SKM-1 treated with dmso at 0.1 percent for 144 hours (cell line): ENCODE measurements at regions not wholly inside any gene's neighbourhood (a gene's known extent, or its start where the extent isn't known, plus 50 kb on each side); places are given as distances from the start of the nearest gene placed in this dataset.
"Not testable (repeated sequence)": the region's sequence is repeated elsewhere in the genome, so short reads cannot be mapped to it uniquely, and the experiment has no call there.

ENCODE experiments used
- DNase-seq: peaks from one replicate; lab custom pipeline; 2025; ENCODE audit not compliant: unreplicated experiment; lab: John Stamatoyannopoulos, UW

DNA sequence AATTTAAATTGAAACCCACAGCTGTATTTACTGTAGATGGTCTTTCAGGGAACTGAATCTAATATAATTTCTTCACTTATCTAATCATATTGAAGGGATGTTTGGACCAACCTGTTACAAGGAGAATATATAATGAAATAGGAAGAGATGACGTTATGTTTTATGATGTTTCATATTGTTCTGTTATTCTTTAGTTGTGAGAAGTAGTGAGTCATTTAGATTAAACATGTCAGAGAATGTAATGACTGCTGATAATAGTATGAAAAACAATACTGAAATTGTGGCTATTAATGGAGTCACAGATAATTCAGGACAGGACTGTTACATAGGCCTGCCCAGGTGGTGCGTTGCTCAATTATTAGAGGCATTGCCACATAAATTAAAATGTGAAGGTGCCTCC, 1993.4 kb downstream of the EFNA5 start:
- DNase-seq = no peak

DNA sequence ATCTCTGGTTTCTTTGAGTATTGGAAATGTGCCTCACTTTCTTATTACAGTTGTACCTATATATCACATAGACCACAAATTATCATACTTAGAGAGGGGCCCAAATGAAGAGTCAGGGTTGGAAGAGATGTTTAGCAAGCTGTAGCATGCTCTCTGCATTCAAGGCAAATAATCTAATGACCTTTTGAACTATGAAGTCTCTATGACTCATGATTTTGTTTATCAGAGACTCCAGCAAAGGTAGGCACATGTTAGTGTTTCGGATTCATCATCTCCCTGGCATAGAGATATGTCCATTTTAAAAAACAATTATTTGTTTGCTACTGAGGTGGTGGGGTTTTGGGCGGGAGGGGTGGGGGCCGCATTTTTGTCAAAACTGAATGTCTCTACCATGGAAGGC, 2000.1 kb downstream of the EFNA5 start:
- no peak for DNase-seq

DNA sequence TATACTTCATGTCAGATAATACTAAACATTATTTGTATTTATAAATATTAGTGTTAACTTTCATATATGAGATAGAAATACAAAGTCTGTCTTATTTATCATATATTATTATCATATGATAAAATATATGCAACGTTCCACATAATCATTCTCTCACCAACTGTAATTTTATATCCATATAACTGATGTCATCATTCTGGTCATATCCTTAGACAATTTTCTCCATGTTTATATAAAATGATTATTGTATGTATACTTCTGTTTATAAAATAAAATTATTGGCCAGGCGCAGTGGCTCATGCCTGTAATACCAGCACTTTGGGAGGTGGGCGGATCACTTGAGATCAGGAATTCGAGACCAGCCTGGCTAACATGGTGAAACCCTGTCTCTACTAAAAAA, 2007.1 kb downstream of the EFNA5 start:
- no peak for DNase-seq

DNA sequence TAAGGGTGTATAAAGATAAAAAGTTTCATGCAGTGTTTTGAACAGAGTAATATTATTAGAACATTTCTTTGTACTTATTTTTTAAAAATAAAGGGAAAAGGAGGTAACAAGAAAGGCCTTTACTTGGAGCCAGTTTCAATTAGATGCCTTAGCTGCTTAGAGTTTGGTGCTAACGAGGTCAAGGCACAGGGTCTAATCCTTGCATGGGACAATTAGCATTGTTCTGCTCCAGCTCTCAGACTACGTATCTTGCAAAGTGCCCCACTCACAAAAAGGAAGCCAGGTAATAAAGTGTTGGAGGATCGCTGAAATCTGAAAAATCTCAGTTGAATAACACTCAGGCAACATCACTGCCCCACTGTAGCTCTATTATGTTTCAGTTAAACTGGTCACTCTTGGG, 2011.3 kb downstream of the EFNA5 start:
- no peak for DNase-seq

DNA sequence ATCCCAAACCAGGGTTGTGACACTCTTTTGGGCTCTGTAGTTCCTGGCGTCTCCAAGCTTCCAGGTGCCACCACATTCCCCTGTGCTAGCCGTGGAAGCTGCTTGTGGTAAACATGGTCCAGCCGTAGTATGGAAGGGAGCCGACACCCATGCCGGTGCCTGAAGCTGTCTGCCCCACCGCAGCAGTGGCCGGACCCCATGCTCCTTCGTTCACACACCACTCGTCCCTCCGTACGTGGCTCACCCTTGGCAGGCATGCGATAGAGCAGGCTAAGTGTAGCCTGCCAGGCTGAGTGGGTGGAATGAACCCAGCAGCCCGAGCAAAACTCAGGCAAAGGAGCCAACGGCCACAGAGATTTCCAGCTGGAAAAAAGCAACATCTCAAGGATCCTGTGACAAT, 2030.4 kb downstream of the EFNA5 start:
- no peak for DNase-seq

DNA sequence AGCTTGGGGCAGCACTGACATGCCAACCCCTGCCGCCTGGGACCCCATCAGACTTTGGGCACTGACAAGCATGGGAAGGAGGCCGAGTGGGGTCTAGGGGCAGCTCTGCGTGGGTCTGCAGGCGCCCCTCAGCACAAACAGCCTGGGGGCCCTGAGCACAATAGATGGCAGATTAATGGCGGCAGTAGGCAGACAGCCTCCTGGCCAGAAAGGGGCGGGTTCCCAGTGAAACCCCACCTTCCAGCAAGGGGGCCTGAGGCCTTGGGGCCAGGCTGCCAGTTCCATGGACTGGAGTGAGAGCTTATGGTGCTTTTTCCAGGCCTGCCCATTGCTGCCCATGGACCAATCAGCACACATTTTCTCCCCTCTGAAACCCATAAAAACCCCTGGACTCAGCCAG, 2031.2 kb downstream of the EFNA5 start:
- no peak for DNase-seq

DNA sequence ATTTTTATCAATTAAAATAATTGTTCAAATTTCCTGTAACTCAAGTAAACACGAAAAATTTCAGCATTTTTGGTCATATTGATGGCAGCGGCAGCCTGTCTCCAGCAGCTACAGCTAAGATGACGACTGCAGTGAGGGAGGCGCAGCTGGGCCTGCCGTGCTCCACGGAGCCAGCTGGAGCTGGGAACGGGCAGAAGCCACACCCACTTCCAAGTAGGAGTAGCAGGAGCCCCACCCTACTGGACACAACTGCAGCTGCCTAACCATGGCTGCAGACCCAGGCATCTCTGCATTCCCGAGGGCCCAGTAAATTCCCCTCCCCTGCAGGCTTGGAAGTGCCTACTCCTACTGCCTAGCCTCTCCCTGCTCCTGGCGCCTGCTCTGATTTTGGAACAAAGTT, 2031.7 kb downstream of the EFNA5 start:
- DNase-seq = no peak

DNA sequence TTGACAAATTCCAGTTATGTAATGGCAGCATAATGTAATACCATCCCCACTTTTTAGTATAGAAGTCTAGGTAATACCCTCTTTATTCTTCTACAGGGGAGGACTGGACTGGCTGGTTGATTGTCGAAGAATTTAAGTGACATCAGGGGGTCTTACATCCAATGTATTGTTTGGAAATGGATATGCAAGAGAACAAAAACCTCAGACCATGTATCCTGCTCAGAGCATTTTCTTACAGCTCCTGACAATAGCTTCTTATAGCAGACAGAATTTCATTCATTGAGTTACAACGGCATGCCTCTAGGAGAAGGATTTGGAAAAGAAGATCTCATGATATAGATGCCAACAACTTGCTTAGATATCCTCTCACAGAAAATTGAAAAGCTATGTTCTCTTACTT, 2032.3 kb downstream of the EFNA5 start:
- DNase-seq = no peak

DNA sequence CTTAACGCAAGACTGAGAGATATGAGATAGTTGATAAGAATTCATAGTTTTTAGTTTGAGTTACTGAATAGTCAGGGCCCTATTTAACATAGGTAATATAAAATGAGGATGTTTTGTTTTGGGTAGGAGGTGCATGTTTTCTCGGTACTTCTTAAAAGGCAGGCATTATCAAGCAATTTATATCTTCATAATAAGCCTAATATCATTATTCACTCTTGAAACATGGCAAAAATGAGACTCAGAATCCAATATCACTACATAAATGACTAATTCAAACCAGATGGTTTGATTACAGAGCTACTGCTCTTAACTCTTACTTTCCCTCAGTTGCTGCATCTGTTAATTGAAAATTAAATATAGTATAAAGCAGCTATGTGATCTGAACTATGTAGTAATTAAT, 2038.7 kb downstream of the EFNA5 start:
- no peak for DNase-seq

DNA sequence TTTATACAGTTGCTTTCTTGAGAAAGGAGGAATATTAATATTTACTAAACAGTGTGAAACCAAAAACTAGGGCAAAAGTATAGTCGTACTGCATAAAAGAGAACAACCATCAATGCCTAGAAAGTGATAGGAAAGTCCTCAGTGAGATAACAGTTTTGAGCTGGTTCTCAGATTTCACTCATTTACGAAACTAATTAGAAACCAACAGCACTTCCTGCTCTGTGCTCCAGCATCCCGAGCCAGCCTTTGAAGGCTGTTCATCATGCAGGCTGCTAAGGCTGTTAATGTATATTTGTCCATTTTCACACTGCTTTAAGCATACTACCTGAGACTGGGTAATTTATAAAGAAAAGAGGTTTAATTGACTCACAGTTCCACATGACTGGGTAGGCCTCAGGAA, 2039.9 kb downstream of the EFNA5 start:
- DNase-seq = no peak

DNA sequence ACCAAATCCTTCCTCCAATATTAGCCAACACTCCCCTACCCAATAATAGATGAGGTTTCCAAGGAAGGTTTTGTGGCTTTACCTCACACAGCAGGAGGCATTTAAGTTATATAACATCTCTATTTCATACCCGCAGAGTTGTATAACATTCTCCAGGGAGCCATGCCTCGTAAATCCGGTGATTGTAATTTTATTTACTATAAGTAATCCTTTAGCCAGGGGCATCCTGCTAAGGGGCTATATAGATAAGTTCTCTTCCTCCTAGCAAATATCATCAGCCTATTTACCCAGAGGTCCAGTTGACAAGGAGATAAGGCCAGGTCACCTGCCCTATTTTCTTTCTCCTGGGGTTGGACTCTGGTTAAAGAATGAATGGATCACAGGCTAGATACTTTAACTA, 2051.0 kb downstream of the EFNA5 start:
- no peak for DNase-seq

DNA sequence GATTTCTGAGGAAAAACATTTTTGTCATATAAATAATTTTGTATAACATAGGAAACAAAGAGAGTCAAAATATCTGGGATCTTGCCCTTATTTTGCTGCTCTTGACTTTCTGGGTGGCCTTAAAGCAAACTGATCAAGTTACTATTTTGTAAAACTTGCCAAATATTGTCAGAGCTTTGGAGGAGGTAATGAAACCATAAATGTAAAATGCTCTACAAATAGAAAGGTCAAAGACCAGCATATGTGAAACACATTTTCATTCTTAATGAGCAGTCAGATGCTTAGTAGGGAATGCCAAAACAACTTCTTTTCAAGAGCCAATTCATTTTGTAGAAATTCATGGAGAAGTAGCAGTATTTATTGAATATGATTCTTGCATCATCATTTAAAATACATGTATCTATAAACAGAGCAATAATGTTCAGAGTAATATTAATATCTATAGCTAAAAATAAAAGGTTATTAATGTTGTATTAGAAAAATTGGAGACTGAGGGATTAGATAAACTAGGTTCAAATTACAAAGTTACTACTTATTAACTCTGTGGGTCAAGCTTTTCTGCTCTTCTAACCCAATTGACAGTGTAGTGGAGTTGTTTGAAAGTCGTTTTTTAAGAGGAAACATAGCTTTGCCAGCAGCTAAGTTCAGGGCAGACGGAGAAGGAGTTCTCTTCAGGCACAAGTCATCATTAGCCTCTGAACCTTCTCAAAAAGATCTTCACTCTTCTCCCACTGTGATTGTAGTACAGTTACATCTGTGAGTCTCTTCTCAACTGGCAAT, 2053.1 kb downstream of the EFNA5 start:
- DNase-seq = no peak

DNA sequence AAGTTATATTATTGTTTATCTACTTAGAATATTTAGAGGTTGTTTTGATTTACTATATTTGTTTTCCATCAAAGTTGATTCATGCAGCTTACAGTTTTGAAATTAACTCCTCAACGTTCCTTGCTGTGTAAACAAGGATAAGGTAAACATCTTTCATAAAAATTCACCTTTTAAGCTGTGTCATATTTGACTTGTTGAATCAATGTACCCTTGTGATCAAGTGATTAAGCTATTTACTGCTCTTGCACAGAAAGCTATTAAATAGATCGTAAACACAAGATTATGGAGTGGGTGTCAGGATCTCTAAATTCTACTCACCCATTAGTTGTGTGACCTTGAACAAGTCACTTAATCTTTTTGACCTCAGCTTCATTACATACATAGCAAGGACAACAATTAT, 2054.0 kb upstream of the NUDT12 start:
- DNase-seq = no peak

DNA sequence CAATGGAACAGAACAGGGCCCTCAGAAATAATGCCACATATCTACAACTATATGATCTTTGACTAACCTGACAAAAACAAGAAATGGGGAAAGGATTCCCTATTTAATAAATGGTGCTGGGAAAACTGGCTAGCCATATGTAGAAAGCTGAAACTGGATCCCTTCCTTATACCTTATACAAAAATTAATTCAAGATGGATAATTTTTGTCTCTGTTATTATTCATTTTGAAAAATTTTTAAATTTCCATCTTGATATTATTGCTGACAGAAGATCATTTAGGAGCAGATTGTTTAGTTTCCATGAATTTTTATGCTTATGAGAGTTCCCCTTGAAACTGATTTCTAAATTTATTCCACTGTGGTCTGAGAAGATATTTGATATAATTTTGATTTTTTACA, 2039.8 kb upstream of the NUDT12 start:
- DNase-seq = not testable (repeated sequence)

DNA sequence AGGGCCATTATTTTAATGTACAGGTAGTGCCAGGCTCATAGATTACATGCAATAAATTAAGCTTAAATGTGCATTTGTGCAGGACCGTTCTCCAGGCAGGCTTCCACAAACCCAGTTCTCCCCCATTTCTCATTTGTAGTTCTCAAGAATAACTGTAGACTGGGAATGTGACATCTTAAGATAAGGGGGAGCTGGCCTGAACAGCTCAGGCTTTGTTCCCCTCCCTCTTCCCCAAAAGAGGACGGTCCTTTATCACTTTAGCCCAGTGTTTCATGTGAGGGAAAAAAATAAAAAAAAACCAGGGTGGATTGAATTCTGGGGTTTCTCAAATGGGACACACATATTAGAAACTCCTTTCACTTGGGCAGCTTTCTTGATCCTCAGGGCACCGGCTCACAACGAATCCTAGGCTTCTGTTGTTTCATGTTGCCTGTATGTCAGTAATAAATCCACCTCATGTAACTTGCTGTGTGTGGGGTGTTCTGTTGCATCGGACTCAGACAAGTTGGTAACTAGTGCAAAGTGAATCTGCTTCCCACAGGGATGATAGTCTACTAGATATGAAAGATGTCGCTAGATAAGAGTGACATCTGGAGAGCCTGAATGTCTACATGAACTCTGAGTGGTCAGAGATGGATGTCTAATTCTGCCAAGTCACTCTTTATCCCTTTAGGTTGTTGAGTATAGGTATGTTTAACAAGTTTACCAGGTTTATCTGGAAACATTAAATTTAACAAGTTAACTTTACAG, 2030.6 kb upstream of the NUDT12 start:
- DNase-seq = no peak

DNA sequence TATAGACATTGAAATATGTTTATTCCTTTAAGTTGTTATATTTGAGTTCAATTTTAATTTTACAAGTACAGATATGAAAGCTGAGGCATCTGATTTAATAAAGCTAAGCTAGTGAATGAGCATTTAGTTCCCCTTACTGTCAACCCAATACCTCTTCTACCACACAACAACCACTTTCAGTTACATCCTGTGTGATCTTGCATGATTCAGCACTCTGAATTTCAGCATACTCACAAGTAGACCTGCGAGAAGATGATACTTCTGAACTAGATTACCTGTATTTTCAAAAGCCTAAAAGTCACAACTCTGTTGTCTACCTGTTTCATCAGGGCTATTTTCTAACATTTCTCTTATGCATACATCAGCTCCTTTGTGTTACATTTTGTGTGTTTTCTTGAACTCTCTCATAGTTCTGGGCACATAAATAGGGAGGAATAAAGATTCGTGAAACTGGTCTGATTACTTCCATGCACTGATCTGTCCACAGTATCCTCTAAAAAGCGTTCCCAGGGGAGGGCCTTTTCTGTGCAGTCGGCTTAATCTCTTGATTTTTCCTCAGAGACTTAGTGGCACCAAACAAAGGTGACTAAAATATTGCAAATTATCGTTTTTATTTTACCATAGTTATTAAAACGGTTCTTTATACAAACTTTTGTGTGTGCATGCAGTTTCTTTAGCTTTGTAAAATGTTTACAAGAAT, 2025.5 kb upstream of the NUDT12 start:
- DNase-seq = no peak

DNA sequence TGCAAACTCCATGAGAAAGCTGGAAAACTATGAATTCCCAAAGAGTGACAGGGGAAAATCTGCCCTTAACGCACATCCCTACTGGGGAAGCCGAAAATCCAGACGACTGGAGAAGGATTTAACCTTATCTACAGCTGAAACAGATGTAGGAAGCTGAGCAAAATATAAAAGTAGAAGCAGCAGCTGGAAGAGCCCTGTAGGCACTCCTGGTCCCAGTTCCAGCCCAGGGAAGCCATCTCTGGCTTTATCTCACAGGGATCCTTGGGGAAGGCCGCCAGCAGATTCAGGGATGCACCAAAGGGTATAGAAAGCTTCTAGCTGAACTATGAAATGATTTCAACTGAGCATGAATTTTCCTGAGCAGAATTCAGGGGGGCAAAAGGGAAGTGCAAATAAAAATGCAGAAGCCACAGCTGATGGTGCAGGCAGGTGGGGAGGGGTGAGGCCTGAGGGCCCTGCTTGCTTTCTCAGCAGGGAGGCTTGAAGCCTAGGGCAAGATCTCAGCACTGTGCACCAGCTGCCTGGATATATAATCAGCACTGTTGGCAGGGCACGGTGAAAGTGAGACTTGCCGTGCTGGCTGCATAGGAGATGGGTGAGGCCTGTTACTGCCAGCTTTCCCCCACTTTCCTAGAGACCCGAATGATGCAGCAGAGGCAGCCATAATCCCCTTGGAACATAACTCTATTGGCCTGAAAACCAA, 2019.5 kb upstream of the NUDT12 start:
- no peak for DNase-seq

DNA sequence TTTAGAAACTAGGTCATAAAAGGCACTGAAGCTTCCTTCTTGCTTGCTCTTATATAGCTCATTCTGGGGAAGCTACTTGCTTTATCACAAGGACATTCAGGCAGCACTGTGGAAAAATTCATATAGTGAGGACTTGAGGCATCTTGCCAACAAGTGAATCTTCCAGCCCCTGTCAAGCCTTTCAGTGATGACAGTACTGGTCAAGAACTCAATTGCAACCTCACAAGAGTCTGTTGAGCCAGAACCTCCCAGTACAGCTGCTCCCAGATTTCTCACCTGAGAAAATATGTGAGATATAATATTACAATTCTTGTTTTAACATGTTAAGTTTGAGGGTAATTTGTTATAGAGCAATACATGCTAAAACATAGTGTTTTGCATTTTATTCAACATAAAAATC, 2011.0 kb upstream of the NUDT12 start:
- DNase-seq = no peak

DNA sequence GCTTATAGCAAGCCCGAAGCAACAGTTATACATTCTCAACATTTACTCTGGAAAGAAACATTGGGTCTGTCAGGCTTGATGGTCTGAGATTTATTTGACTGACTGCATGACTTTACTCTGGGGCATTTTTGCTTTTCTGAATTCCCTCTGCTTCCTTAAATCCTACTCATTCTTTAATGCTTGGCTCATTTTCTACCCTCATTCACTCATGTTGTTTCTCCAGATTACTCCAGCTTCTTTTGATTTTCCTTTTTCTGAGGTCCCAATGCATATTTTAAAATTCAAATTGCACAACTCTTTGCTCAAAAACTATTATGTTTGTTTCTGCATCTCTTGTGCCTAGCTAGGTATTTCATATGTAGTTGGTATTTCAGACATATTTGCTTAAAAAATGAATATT, 2002.9 kb upstream of the NUDT12 start:
- DNase-seq = no peak

DNA sequence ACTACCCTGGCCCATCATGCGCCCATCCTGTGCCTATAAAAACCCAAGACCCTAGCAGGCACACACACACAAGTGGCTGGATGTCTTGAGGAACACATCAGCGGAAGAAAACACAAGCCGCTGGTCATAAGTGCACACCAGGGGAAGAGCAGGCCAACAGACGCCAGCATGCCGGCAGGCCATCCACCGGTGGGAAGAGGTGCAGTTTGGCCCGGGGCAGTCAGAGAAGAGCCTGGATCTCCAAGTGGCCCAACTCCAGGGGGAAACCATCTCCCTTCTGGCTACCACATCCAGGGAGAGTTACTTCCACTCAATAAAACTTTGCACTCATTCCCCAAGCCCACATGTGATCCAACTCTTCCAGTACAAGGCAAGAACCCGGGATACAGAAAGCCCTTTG, 2001.3 kb upstream of the NUDT12 start:
- DNase-seq = no peak

DNA sequence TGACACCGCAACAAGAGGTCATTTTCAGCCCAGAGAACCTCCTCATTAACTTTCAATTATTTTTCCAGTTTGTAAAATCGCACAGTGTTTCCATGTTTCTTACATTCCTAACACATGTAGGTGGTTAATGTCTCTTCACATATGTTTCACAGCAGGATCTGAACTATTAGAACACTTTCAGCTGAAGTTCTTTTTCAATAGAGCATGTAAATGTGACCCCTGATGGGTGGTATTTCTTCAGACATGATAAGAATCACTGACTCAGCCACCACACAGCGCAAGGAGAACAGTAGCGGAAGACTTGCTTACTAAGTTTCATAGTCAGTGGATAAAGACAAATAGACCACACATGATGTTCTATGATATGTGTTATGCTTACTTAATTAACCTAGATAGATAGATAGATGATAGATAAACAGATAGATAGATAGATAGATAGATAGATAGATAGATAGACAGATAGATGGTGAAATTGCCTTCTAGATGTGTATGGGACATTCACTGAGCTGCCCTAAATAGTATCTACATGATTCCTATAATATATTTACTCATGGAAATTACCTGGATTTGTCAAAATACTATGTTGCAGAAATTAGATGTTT, 1992.1 kb upstream of the NUDT12 start:
- DNase-seq = no peak
